Epithelial cell of esophagus (primary cell): ENCODE measurements at regions not wholly inside any gene's neighbourhood (a gene's known extent, or its start where the extent isn't known, plus 50 kb on each side); places are given as distances from the start of the nearest gene placed in this dataset.

ENCODE experiments used
- DNase-seq: peaks from one replicate; pipeline ENCODE4 v3.0.0; 2010; ENCODE audit warnings: low read depth
- H3K4me3 ChIP-seq: 2 replicates; pipeline ENCODE4 v1.5.1; 2011; ENCODE audit warnings: mild to moderate bottlenecking, low read length, control low read depth
- CTCF ChIP-seq: IDR thresholded peaks from 2 replicates; pipeline ENCODE4 v1.5.1; 2011; ENCODE audit warnings: low read depth, mild to moderate bottlenecking, low read length, control low read depth, inconsistent platforms; ENCODE audit not compliant: insufficient read depth; ENCODE audit errors: missing control alignments

GRCh38 chr1:42005530-42005929 lies 86.8 kb upstream of the HIVEP3 start:
- TF ChIP-seq CTCF, result no peak
- H3K4me3 ChIP-seq, result no peak overlapping the region
- no peak for DNase-seq

- TF ChIP-seq CTCF, result no peak
- DNase-seq, result no peak
- no peak overlapping the region for H3K4me3 ChIP-seq
These were observed 86.1 kb upstream of the HIVEP3 start for GRCh38 chr1:42004860-42005259.

GRCh38 chr1:42004322-42004721 lies 85.6 kb upstream of the HIVEP3 start:
- DNase-seq, result no peak
- no peak for TF ChIP-seq CTCF

GRCh38 chr1:42003433-42003832 lies 84.7 kb upstream of the HIVEP3 start:
- DNase-seq, result peak; percentile 20
- no peak overlapping the region for H3K4me3 ChIP-seq

More at GRCh38 chr1:42004322-42004721, 85.6 kb upstream of the HIVEP3 start:
- no peak overlapping the region for H3K4me3 ChIP-seq

GRCh38 chr1:42002220-42002619 lies 83.5 kb upstream of the HIVEP3 start:
- H3K4me3 ChIP-seq, result no peak overlapping the region
- no peak for TF ChIP-seq CTCF
- no peak for DNase-seq

More at GRCh38 chr1:42003433-42003832, 84.7 kb upstream of the HIVEP3 start:
- no peak for TF ChIP-seq CTCF

GRCh38 chr1:42000766-42001165 lies 82.0 kb upstream of the HIVEP3 start:
- no peak for DNase-seq

More at GRCh38 chr1:42000766-42001165, 82.0 kb upstream of the HIVEP3 start:
- no peak for TF ChIP-seq CTCF
- no peak overlapping the region for H3K4me3 ChIP-seq
